Stimulated activated CD8-positive, alpha-beta memory T cell treated with anti-CD3 and anti-CD28 coated beads, Interleukin-12 subunit alpha, Interleukin-12 subunit beta, amount 100 ng/mL, for 24 hours (primary cell): ENCODE measurements at regions not wholly inside any gene's neighbourhood (a gene's known extent, or its start where the extent isn't known, plus 50 kb on each side); places are given as distances from the start of the nearest gene placed in this dataset.
"Not testable (repeated sequence)": the region's sequence is repeated elsewhere in the genome, so short reads cannot be mapped to it uniquely, and the experiment has no call there.

ENCODE experiments used
- DNase-seq: peaks from one replicate; pipeline ENCODE4 v3.0.0-alpha.2; 2020; ENCODE audit errors: extremely low read depth

DNA sequence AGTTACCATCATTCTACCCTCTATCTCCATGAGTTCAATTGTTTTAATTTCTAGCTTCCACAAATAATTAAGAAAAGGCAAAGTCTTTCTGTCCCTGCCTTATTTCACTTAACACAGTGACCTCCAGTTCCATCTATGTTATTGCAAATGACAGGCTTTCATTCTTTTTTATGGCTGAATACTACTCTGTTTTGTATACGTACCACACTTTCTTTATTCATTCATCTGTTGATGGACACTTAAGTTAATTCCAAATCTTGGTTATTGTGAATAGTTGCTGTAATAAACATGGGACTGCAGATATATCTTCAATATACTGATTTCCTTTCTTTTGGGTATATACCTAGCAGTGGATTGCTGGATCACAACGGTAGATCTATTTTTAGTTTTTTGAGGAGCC is 314.1 kb downstream of the SV2B start:
- DNase-seq = no peak

DNA sequence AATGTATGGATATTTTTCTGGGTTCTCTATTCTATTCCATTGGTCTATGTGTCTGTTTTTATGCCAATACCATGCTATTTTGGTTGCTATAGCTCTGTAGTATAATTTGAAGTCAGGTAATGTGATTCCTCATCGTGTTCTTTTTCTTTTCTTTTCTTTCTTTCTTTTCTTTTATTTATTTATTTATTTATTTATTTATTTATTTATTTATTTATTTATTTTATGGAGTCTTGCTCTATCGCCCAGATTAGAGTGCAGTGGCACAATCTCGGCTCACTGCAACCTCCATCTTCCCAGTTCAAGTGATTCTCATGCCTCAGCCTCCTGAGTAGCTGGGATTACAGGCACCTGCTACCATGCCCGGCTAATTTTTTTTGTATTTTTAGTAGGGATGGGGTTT is 315.2 kb downstream of the SV2B start:
- not testable (repeated sequence) for DNase-seq

DNA sequence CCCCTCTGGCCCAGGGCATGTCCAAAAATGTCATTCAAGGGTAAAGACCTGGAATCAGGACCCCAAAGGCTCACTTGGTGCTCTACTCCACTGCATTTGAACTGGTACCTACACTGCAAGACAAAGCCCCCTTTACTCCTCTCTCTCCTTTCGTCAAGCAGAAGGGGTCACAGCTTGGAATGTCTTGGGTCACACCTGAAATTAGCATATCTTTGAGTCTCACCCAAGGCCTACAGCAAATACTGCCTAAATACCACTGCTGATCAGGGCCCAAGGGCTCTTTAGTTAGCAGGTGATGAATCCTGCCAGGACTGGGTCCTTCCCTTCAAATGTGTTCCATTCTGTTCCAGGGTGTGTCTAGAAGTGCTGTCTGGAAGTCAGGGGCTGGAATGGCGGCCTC is 320.6 kb downstream of the SV2B start:
- DNase-seq = no peak

GRCh38 chr15:91422797-91423196 is 322.7 kb downstream of the SV2B start:
- DNase-seq = no peak

DNA sequence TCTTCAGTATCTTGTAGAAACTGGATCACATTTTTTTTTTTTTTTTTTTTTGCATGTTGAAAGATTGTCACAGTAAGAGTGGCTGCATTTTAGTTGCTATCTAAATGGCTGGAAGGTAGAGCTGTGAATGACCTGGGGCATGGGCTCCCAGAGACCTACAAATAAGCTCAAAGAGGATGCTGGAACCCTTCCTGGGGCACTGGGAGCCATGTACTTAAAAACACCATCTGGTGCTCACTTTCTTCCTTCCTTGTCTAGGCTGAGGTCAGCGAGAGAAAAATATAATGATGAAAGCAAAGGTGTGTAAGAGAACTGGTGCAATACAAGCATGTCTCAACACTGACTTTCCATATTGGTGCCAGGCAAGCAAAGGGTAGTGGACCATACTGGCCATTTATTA is 323.9 kb downstream of the SV2B start:
- DNase-seq = no peak

DNA sequence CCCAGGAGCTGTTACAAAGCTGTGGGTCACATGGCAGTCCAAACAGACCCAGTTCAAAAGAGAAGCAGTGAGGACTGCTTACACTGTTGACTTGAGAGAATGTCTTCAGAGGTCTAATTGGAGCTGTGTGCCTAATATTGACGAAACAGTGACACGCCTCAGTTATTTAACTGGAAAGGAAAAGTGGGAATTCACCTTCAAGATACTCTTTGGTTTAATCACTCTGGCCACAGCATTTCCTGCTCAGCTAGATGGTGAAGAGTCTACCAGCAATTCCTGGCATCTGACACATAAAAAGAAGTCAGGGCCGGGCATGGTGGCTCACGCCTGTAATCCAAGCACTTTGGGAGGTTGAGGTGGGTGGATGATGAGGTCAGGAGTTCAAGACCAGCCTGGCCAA is 326.4 kb downstream of the SV2B start:
- DNase-seq = no peak

DNA sequence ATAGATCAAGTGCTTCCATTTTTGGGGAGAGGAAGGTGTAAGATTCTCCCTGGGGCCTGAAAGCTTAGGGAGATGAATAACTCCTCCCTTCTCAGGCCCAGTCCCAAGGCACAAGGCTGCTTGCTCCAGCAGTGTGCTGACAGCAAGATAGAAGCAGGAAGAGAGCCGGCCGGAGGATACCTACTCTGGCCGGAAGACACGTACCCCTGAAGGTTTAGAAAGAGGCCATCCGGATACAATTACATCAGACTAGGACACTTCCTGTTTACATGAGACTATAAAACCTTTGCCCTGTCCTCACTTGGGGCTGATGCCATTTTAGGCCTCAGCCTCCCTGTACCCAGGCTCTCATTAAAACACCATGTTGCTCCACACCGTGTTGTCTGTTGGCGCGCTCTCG is 329.9 kb downstream of the SV2B start:
- no peak for DNase-seq

GRCh38 chr15:91431041-91431715 is 331.1 kb downstream of the SV2B start:
- no peak for DNase-seq

- no peak for DNase-seq
Measured at GRCh38 chr15:91435113-91435512, 335.1 kb downstream of the SV2B start.

- no peak for DNase-seq
Measured at GRCh38 chr15:91444656-91445055, 344.6 kb downstream of the SV2B start.

DNA sequence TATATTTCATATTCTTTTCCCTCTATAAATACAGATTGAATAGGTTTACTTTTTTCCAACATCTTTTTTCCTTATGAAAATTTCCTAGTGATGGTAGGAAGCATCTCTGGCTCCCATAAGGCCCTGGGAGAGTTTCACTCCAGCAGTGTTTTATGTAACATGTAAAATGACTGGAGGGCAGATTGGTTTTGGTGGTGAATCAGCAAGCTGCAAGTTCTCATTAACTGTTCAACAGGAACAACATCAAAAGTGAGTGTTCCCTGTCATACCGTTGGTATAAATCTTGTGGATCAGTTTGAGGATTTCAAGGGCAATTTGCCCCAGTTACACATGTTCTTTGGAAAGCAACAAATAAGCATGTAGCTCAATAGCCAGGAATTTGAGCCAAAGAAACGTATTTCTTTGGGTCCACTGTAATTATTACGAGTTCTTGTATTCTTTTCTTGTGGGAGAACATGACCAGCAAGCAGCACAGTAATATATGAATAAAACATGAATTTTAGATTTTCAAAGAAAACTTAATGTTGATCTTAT is 345.7 kb downstream of the SV2B start:
- no peak for DNase-seq

- DNase-seq = no peak
Measured at GRCh38 chr15:91447991-91448644, 348.1 kb downstream of the SV2B start.

DNA sequence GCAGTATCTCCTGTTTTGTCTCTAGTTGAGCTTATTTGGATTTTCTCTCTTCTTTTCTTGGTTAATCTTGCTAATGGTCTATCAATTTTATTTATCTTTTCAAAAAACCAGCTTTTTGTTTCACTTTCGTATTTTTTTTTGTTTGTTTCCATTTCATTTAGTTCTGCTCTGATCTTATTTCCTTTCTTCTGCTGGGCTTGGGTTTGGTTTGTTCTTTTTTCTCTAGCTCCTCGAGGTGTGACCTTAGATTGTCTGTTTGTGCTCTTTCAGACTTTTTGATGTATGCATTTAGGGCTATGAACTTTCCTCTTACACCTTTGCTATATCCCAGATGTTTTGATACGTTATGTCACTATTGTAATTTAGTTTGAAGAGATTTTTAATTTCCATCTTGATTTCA is 353.3 kb downstream of the SV2B start:
- DNase-seq = not testable (repeated sequence)

GRCh38 chr15:91456251-91456718 is 356.2 kb downstream of the SV2B start:
- no peak for DNase-seq

DNA sequence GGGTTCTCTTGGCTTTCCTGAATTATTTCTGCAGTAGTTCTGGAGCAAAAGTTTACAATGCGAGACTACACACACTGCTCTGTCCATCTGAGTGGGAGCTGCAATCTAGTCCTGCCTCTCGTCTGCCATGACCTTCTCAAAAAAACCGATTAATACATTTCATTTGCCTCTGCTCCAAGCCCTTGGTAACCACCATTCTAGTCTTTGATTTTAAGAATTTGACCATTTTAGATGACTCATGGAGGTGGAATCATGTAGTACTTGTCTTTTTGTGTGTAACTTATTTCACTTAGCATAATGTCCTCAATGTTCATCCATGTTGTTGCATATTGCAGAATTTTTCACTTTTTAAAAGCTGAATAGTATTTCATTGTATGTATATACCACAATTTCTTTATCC is 356.9 kb downstream of the SV2B start:
- DNase-seq = no peak

GRCh38 chr15:91461377-91461776 is 361.3 kb downstream of the SV2B start:
- DNase-seq = no peak

DNA sequence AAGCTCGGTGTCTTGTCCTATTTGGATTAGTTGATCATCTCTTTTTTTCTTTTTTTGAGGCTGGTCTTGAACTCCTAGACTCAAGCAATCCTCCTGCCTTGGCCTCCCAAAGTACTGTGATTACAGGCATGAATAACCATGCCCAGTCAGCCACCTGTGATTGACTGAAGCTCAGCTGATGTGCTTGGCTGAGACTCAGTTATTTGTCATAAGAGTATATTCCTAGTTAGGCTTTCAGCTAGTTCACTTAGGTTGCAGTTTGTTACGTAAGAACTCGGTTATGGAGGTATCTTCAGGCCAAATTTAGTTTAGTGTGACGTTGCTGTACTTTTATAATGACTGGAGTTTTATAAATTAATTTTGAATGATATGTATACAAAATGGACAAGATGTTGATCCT is 365.0 kb downstream of the SV2B start:
- DNase-seq = no peak

DNA sequence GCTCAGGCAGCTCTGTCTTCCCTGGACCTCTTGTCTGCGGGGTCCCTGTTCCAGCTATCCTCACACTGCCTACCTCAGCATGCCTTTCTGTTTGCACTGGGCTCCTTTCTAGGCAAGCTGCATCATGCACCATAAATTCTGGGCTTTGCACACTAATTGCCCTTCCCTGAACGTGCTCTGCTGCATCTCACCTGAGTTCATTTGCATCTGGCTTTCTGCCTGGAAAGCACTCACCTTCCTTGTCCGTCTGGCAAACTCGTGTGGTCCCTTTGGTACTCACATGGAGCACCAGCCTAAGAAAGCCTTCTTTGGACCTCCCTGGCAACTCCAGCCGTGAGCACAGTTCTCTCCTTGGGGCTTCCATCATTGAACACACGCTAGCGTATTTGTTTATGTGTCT is 365.6 kb downstream of the SV2B start:
- no peak for DNase-seq

- no peak for DNase-seq
Measured at GRCh38 chr15:91468871-91469580, 369.0 kb downstream of the SV2B start.

DNA sequence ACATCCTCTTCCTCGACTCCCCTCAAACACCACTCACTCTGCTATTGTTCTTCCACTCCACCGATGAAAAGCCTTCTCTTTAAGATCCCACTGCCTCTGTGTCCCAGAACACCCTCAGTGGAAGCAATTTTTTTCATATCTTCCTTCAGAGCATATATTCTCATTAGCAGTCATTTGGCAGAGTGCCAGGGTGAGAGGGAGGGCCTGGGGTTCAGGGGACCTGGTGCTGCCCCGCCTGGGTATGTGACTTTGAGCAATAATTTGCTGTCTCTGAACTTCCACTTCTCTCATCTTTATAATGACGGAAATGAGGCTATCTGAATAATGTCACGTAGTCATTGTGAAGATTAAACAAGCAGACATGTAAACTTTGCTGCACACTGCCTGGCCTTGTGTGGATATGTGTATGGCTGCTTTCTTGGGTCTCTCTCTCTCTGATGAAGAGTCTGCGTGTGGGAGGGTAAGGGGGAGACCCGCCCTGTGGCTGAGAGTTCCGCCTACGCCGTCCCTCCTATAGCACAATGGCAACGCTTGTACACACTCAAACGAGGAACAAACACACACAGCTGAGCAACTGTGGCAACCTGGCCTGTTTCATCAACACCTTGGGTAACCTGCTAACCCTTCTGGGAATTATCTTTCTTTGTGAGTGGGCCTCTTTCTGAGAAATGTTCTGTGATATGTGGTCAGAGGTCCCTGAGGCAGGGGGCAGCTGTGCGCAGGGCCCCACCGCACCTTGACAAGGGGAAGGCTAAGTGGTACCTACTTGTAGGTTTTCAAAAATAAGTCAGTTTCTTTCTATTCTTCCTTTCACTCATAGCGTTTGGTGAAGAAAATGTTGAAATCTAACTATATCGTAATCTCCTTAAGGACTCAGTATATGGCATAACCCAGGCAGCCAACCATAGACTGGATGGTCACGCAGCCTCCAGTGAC is 369.8 kb downstream of the SV2B start:
- peak; percentile 28 for DNase-seq

DNA sequence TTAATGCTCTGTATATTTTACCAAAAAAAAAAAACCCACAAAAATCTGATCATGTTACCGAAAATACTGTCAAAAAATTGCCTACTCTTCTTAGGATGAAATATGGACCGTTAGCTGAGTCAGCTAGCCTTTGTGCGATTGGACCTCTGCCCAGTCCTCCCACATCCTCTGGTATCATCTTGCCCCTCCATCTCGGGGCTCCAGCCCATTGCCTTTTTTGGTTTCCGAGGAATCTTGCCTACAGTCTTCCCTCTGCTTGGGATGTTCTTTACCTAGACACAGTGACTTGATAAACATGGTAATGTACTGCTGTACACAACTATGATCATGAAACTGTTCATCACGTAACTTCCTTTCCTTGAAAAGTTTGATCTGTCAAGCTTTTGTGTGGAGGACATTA is 371.4 kb downstream of the SV2B start:
- no peak for DNase-seq

DNA sequence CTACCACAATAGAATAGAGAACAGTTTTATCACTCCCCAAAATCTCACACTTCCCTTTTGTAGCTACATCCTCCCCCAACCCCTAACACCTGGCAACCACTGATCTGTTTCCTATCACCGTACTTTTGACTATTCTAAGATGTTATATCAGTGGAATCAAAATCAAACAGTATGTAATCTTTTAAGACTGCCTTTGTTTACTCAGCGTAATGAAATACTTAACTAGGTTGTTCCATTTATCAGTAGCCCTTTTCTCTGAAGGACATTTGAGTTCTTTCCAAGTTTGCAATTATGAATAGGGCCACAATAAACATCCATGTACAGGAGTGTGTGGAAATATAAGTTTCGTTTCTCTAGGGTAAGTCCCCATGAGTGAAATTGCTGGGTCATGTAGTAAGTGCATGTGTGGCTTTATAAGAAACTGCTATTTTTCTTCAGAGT is 372.3 kb downstream of the SV2B start:
- DNase-seq = no peak
